ENCODE measurements at regions not wholly inside any gene's neighbourhood (a gene's known extent, or its start where the extent isn't known, plus 50 kb on each side); places are given as distances from the start of the nearest gene placed in this dataset.
"Not testable (repeated sequence)": the region's sequence is repeated elsewhere in the genome, so short reads cannot be mapped to it uniquely, and the experiment has no call there.

- DNase-seq (ENCODE audit: low read depth) = no peak
Observed at GRCh38 chrX:53883196-53883595, 161.1 kb downstream of the PHF8 start.

GRCh38 chrX:53882331-53882730 lies 161.9 kb downstream of the PHF8 start:
- DNase-seq (ENCODE audit: low read depth) = no peak

- DNase-seq (ENCODE audit: low read depth) = not testable (repeated sequence)
Observed at GRCh38 chrX:53880786-53881185, 163.5 kb downstream of the PHF8 start.

- no peak for DNase-seq (ENCODE audit: low read depth)
Observed at GRCh38 chrX:53859890-53860289, 173.4 kb upstream of the HUWE1 start.

GRCh38 chrX:53831662-53832635 lies 145.4 kb upstream of the HUWE1 start:
- DNase-seq (ENCODE audit: low read depth) = peak; percentile 8

GRCh38 chrX:53824686-53825085 lies 138.2 kb upstream of the HUWE1 start:
- DNase-seq (ENCODE audit: low read depth) = no peak

- DNase-seq (ENCODE audit: low read depth) = not testable (repeated sequence)
Observed at GRCh38 chrX:53818115-53818514, 131.6 kb upstream of the HUWE1 start.

- no peak for DNase-seq (ENCODE audit: low read depth)
Observed at GRCh38 chrX:53817548-53817947, 131.0 kb upstream of the HUWE1 start.

- DNase-seq (ENCODE audit: low read depth) = no peak
Observed at GRCh38 chrX:53813670-53814440, 127.3 kb upstream of the HUWE1 start.

GRCh38 chrX:53798281-53798680 lies 111.8 kb upstream of the HUWE1 start:
- DNase-seq (ENCODE audit: low read depth) = no peak

- DNase-seq (ENCODE audit: low read depth) = no peak
Observed at GRCh38 chrX:53795576-53795975, 109.1 kb upstream of the HUWE1 start.

- no peak for DNase-seq (ENCODE audit: low read depth)
Observed at GRCh38 chrX:53794181-53794580, 107.7 kb upstream of the HUWE1 start.

GRCh38 chrX:53768865-53769264 lies 82.3 kb upstream of the HUWE1 start:
- no peak for DNase-seq (ENCODE audit: low read depth)

GRCh38 chrX:53768451-53768850 lies 81.9 kb upstream of the HUWE1 start:
- DNase-seq (ENCODE audit: low read depth) = no peak

- DNase-seq (ENCODE audit: low read depth) = no peak
Observed at GRCh38 chrX:53767544-53767943, 81.0 kb upstream of the HUWE1 start.

- DNase-seq (ENCODE audit: low read depth) = not testable (repeated sequence)
Observed at GRCh38 chrX:53757181-53757580, 70.7 kb upstream of the HUWE1 start.

GRCh38 chrX:53746718-53747117 lies 60.2 kb upstream of the HUWE1 start:
- DNase-seq (ENCODE audit: low read depth) = no peak

- no peak for DNase-seq (ENCODE audit: low read depth)
Observed at GRCh38 chrX:53743244-53743643, 56.7 kb upstream of the HUWE1 start.

- DNase-seq (ENCODE audit: low read depth) = no peak
Observed at GRCh38 chrX:53738370-53738906, 51.9 kb upstream of the HUWE1 start.
